CD4-positive, alpha-beta memory T cell (primary cell): ENCODE measurements at regions not wholly inside any gene's neighbourhood (a gene's known extent, or its start where the extent isn't known, plus 50 kb on each side); places are given as distances from the start of the nearest gene placed in this dataset.

Source experiments
- CTCF ChIA-PET: fragments of 350-600 bp; sonication (Branson Sonifier 250); formaldehyde crosslinking; loops from one replicate; lab custom pipeline; 2021; ENCODE audit warnings: inconsistent platforms; ENCODE audit not compliant: partially characterized antibody; lab: Charles Lee
- POLR2A ChIA-PET: fragments of 350-600 bp; sonication (Branson Sonifier 250); formaldehyde crosslinking; loops from one replicate; lab custom pipeline; 2021; ENCODE audit not compliant: partially characterized antibody; lab: Charles Lee
- DNase-seq, 5 donors: peaks; one replicate each; pipeline versions ENCODE4 v3.0.0 to v3.0.0-alpha.2; 2020 to 2022; ENCODE audit warnings: mixed read lengths in 1 of 5
- H3K27ac ChIP-seq: one replicate; pipeline ENCODE4 v1.7.0; 2013; ENCODE audit warnings: low read depth, low read length
- H3K27me3 ChIP-seq: 2 replicates; pipeline ENCODE4 v1.7.0; 2013; ENCODE audit warnings: mild to moderate bottlenecking, low read length, moderate library complexity; ENCODE audit not compliant: insufficient read depth
- H3K36me3 ChIP-seq: 2 replicates; pipeline ENCODE4 v1.7.0; 2013; ENCODE audit warnings: mild to moderate bottlenecking, low read length, moderate library complexity; ENCODE audit not compliant: insufficient read depth
- H3K4me1 ChIP-seq: 2 replicates; pipeline ENCODE4 v1.7.0; 2013; ENCODE audit warnings: mild to moderate bottlenecking, low read length, moderate library complexity; ENCODE audit not compliant: insufficient read depth
- H3K4me3 ChIP-seq, 2 donors: one replicate each; pipeline ENCODE4 v1.7.0; 2013; ENCODE audit warnings: low read length in 2 of 2, mild to moderate bottlenecking in 1 of 2
- H3K9me3 ChIP-seq, 2 donors: one replicate each; pipeline ENCODE4 v1.7.0; 2013; ENCODE audit warnings: low read length in 2 of 2, control low read depth in 1 of 2; ENCODE audit not compliant: control insufficient read depth in 1 of 2
- H3K27ac Mint-ChIP-seq, 7 donors: one replicate each; pipeline ENCODE4 v1.8.0; 2020 to 2021; ENCODE audit warnings: mixed read lengths in 7 of 7, mild to moderate bottlenecking in 6 of 7, inconsistent platforms in 3 of 7, moderate library complexity in 3 of 7
- H3K27me3 Mint-ChIP-seq, 2 donors: one replicate each; pipeline ENCODE4 v1.8.0; 2020 to 2021; ENCODE audit warnings: mixed read lengths in 2 of 2
- H3K36me3 Mint-ChIP-seq, 2 donors: one replicate each; pipeline ENCODE4 v1.8.0; 2020 to 2021; ENCODE audit warnings: mixed read lengths in 2 of 2, inconsistent platforms in 1 of 2, mild to moderate bottlenecking in 1 of 2
- H3K4me1 Mint-ChIP-seq, 4 donors: one replicate each; pipeline ENCODE4 v1.8.0; 2020 to 2021; ENCODE audit warnings: mixed read lengths in 4 of 4, mild to moderate bottlenecking in 1 of 4
- H3K4me3 Mint-ChIP-seq, 8 donors: one replicate each; pipeline ENCODE4 v1.8.0; 2020 to 2021; ENCODE audit warnings: mixed read lengths in 8 of 8, mild to moderate bottlenecking in 7 of 8, moderate library complexity in 6 of 8, inconsistent platforms in 3 of 8
- H3K9me3 Mint-ChIP-seq, 8 donors: one replicate each; pipeline ENCODE4 v1.8.0; 2020 to 2021; ENCODE audit warnings: mixed read lengths in 8 of 8, mild to moderate bottlenecking in 5 of 8, inconsistent platforms in 3 of 8, moderate library complexity in 1 of 8
- intact Hi-C: fragments of 100-400 bp; cut with micrococcal nuclease; formaldehyde crosslinking; loops from one replicate; pipeline ENCODE4 v1.15.1; 2023

DNA sequence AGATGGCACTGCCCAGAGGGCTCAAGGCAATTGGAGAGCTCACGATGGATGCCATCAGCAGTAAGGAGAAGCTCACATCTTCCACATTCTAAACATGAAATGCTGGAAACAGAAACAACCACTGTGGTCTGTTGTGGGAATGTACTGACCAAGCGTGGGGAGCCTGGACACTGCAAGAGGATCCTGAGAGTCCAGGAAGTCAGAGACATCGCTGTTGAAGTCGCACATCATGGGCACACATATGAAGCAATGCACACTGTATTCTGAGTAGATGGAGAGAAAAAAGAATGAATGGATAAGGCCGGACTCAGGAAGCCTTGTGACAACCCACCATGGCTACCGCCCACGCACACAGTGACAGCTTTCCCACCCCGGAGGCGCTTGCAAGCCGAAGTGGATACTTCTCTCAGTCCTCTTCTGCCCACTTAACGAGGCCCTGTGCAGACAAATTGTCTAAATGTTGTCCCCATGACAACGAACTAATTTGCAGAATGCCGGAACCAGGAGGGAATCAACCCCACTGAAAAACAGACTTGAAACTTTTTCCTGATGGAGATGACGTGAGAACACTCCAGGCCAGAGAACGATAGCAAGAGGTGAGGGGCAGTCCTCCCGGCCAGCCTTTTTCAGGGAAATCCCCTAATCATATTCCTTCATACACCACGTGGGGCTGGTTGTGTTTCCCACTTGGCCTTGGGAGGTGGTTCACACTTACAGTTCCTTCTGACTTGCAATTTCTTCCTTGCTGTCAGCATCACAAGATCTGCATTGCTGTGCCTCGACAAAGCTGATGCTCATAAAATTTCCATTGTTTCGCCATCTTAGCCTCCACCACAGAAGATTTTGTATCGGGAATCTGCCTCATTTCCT, 109.6 kb upstream of the SERP2 start:
- peaks cover 7 to 13% (median 12%) of the 10 kb centered on the region in 4 donors for H3K4me1 Mint-ChIP-seq
- H3K4me3 ChIP-seq = no peak overlapping the region
- no peaks in the 10 kb centered on the region for H3K36me3 ChIP-seq
- no peaks in the 10 kb centered on the region for H3K27me3 ChIP-seq
- H3K9me3 Mint-ChIP-seq = peaks cover 0 to 4% (median 0%) of the 10 kb centered on the region in 8 donors
- no peak overlapping the region for H3K4me3 Mint-ChIP-seq
- intact Hi-C loops = no loop called here
- peaks cover 13% of the 10 kb centered on the region for H3K4me1 ChIP-seq
- peaks cover 4 to 13% of the 10 kb centered on the region in 2 donors for H3K27me3 Mint-ChIP-seq
- no peak overlapping the region for H3K27ac ChIP-seq
- no peak overlapping the region for H3K27ac Mint-ChIP-seq
- DNase-seq = no peak
- H3K9me3 ChIP-seq = no peaks in the 10 kb centered on the region
- ChIA-PET CTCF (no interaction called here), POLR2A (no interaction called here)
- no peaks in the 10 kb centered on the region for H3K36me3 Mint-ChIP-seq

DNA sequence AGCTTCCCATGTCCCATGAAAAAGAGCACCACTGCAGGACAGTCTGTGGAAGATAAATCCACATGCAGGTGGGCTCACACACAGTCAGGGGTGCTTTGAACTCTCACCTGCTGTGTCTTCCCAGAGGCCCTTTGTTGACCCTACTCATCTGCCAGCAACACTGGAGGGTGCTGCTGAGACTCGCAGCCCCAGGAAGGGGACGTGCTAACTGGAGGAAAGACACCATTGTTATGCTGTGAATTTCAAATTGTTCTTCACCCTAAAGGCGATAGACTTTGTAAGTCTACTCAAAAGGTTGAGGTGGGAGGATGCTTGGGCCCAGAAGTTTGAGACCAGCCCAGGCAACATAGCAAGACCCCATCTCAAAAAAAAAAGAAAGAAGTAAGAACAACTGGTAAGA, 107.3 kb upstream of the SERP2 start:
- no peak overlapping the region for H3K4me3 Mint-ChIP-seq
- peaks cover 4 to 15% of the 10 kb centered on the region in 2 donors for H3K27me3 Mint-ChIP-seq
- ChIA-PET POLR2A (interaction anchor here (0.6 kb wide), 1 partner anchor 1211 kb away, joined by 3 read pairs; no protein-coding TSS in a partner anchor), CTCF (no interaction called here)
- Histone ChIP-seq H3K27ac (no peak overlapping the region), H3K4me1 (no peaks in the 10 kb centered on the region), H3K9me3 (no peaks in the 10 kb centered on the region), H3K4me3 (no peak overlapping the region), H3K27me3 (no peaks in the 10 kb centered on the region), H3K36me3 (no peaks in the 10 kb centered on the region)
- H3K27ac Mint-ChIP-seq = peak overlapping the region in 1 of 7 donors; percentile 30
- no peak for DNase-seq
- H3K4me1 Mint-ChIP-seq = no peaks in the 10 kb centered on the region
- H3K36me3 Mint-ChIP-seq = no peaks in the 10 kb centered on the region
- H3K9me3 Mint-ChIP-seq = peaks cover 0 to 4% (median 0%) of the 10 kb centered on the region in 8 donors
- intact Hi-C loops = no loop called here

DNA sequence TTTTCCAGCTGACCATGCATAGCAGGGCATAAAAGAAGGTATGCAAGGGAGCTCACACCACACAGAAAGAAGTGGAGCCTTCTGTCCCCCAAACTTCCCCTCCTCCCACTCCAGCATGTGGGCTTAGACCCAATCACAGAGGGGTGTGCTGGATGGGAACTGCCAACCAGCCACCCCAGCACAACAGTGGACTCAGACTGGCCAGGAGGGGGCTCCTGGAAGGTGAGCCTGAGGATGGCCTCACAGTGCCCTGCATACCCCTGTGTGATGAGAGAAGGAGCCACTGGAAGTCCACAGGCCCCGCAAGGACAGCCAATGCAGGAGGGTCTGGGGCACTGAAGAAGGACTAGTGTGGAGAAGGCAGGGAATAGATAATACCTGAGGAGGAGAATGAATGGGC, 106.9 kb upstream of the SERP2 start:
- H3K36me3 Mint-ChIP-seq = no peaks in the 10 kb centered on the region
- peaks cover 4 to 15% of the 10 kb centered on the region in 2 donors for H3K27me3 Mint-ChIP-seq
- DNase-seq = no peak
- Histone ChIP-seq H3K27ac (no peak overlapping the region), H3K4me3 (no peak overlapping the region), H3K27me3 (no peaks in the 10 kb centered on the region), H3K36me3 (no peaks in the 10 kb centered on the region), H3K9me3 (no peaks in the 10 kb centered on the region), H3K4me1 (no peaks in the 10 kb centered on the region)
- H3K27ac Mint-ChIP-seq = no peak overlapping the region
- no peak overlapping the region for H3K4me3 Mint-ChIP-seq
- H3K9me3 Mint-ChIP-seq = peaks cover 0 to 4% (median 0%) of the 10 kb centered on the region in 8 donors
- ChIA-PET CTCF (no interaction called here), POLR2A (interaction anchor here (0.6 kb wide), 1 partner anchor 1212 kb away, joined by 3 read pairs; no protein-coding TSS in a partner anchor)
- H3K4me1 Mint-ChIP-seq = no peaks in the 10 kb centered on the region
- intact Hi-C loops = no loop called here

DNA sequence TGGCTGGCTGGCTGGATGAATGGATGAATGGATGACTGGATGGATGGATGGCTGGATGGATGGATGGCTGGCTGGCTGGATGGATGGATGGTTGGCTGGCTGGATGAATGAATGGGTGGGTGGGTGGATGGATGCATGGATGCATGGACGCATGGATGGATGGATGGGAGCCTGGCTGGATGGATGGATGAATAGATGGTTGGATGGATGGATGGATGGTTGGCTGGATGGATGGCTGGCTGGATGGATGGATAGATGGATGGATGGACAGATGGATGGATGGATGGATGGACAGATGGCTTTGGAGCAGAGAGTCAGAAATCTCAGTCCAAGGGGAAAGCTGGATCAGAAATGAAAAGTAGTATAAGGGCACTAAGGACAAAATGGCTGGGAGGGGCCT, 106.4 kb upstream of the SERP2 start:
- Mint-ChIP-seq H3K9me3 (peaks cover 0 to 4% (median 0%) of the 10 kb centered on the region in 8 donors), H3K4me3 (no peak overlapping the region), H3K27me3 (peaks cover 4 to 15% of the 10 kb centered on the region in 2 donors), H3K36me3 (no peaks in the 10 kb centered on the region), H3K4me1 (peaks cover 0 to under 1% (median 0%) of the 10 kb centered on the region in 4 donors), H3K27ac (no peak overlapping the region)
- DNase-seq = no peak
- H3K4me1 ChIP-seq = no peaks in the 10 kb centered on the region
- CTCF ChIA-PET = no interaction called here
- intact Hi-C loops = no loop called here
- H3K4me3 ChIP-seq = no peak overlapping the region
- no peak overlapping the region for H3K27ac ChIP-seq
- H3K36me3 ChIP-seq = no peaks in the 10 kb centered on the region
- H3K9me3 ChIP-seq = no peaks in the 10 kb centered on the region
- POLR2A ChIA-PET = interaction anchor here (0.6 kb wide), 1 partner anchor 1212 kb away, joined by 3 read pairs; no protein-coding TSS in a partner anchor
- H3K27me3 ChIP-seq = no peaks in the 10 kb centered on the region

DNA sequence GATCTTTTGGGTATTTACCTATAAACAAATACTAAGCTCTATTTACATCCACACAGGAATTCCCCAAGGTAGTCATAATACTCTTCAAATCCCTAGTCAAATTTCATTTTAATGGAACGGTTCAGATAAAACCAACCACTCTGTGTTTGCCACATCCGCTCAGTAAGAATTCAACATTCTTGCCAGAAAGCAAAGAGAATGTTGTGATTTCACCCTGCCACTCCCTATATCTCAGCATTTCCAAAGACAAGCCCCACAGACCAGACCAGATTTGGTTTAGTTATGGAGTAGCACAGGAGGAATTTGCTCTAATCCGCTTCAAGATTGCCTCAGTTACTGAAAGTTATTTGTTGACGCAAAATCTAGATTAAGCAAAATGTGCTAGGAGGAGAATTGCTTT, 105.6 kb upstream of the SERP2 start:
- Mint-ChIP-seq H3K4me1 (peaks cover 0 to 3% (median 0%) of the 10 kb centered on the region in 4 donors), H3K27ac (no peak overlapping the region), H3K9me3 (peaks cover 0 to 4% (median 0%) of the 10 kb centered on the region in 8 donors), H3K36me3 (no peaks in the 10 kb centered on the region), H3K4me3 (no peak overlapping the region), H3K27me3 (peaks cover 4 to 15% of the 10 kb centered on the region in 2 donors)
- H3K27me3 ChIP-seq = no peaks in the 10 kb centered on the region
- no peaks in the 10 kb centered on the region for H3K36me3 ChIP-seq
- no peaks in the 10 kb centered on the region for H3K9me3 ChIP-seq
- H3K4me1 ChIP-seq = no peaks in the 10 kb centered on the region
- H3K4me3 ChIP-seq = no peak overlapping the region
- ChIA-PET POLR2A (no interaction called here), CTCF (no interaction called here)
- no peak for DNase-seq
- H3K27ac ChIP-seq = no peak overlapping the region
- intact Hi-C loops = no loop called here

DNA sequence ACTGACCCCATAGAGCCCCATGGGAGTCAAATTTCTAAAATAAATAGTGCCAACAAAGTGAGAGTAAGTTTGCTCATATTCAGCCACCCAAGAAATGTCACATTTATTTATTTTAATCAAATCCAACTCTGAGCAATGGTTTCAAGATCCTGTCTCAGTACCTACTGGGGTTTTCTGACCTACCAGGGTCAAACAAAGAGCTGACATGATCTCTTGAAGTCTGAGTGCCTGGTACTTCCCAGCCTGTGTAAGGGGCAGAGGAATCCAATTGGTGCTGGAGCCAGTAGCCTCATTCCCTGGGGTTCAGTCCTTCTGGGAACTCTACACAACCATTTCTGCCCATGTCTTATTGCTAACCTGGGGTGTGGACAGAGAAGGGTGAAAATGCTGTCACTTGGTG, 104.6 kb upstream of the SERP2 start:
- Mint-ChIP-seq H3K36me3 (no peaks in the 10 kb centered on the region), H3K4me1 (peaks cover 1 to 9% (median 5%) of the 10 kb centered on the region in 4 donors), H3K4me3 (no peak overlapping the region), H3K27ac (no peak overlapping the region), H3K9me3 (peaks cover 0 to 4% (median 0%) of the 10 kb centered on the region in 8 donors), H3K27me3 (peaks cover 4 to 14% of the 10 kb centered on the region in 2 donors)
- Histone ChIP-seq H3K36me3 (no peaks in the 10 kb centered on the region), H3K4me1 (peaks cover 4% of the 10 kb centered on the region), H3K4me3 (no peak overlapping the region), H3K9me3 (no peaks in the 10 kb centered on the region), H3K27ac (no peak overlapping the region), H3K27me3 (no peaks in the 10 kb centered on the region)
- intact Hi-C loops = no loop called here
- CTCF ChIA-PET = no interaction called here
- POLR2A ChIA-PET = no interaction called here
- no peak for DNase-seq

DNA sequence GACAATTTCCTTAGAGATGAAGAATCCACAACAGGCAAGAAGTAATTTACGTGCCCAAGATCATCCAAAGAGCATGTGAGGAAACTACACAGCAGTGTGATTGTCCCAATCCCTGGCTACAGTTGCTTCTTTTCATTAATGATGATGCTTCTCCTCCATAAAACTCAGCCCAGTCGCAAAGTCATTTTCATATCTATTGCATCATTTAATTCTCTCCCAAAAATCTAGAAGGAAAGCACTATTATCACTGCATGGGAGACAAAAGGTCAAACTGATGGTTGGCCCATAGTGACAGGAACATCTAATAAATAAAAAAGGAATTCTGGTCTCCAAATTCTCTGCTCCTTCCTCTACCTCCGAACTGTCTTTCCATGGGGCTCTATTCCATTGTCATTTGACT, 103.5 kb upstream of the SERP2 start:
- Histone ChIP-seq H3K27ac (no peak overlapping the region), H3K27me3 (no peaks in the 10 kb centered on the region), H3K36me3 (no peaks in the 10 kb centered on the region), H3K4me1 (peaks cover 13% of the 10 kb centered on the region), H3K9me3 (no peaks in the 10 kb centered on the region), H3K4me3 (no peak overlapping the region)
- H3K27me3 Mint-ChIP-seq = peaks cover 4 to 14% of the 10 kb centered on the region in 2 donors
- CTCF ChIA-PET = no interaction called here
- no peak for DNase-seq
- intact Hi-C loops = loop anchor here (5.0 to 10.0 kb wide), 3 partner anchors 78 to 645 kb away; no protein-coding TSS in a partner anchor
- H3K9me3 Mint-ChIP-seq = peaks cover 0 to 11% (median 3%) of the 10 kb centered on the region in 8 donors
- POLR2A ChIA-PET = no interaction called here
- H3K36me3 Mint-ChIP-seq = peaks cover 6 to 7% of the 10 kb centered on the region in 2 donors
- H3K4me3 Mint-ChIP-seq = no peak overlapping the region
- H3K4me1 Mint-ChIP-seq = peaks cover 12 to 21% (median 16%) of the 10 kb centered on the region in 4 donors
- H3K27ac Mint-ChIP-seq = peak overlapping the region in 1 of 7 donors; percentile 32
